Suprapubic skin (tissue), 4 donors: ENCODE measurements at regions not wholly inside any gene's neighbourhood (a gene's known extent, or its start where the extent isn't known, plus 50 kb on each side); places are given as distances from the start of the nearest gene placed in this dataset.

Experiments used
- EP300 ChIP-seq: sonication (generic); formaldehyde crosslinking; IDR thresholded peaks from one replicate; pipeline ENCODE4 v1.6.1; 2017; ENCODE audit warnings: antibody characterized with exemption
- POLR2AphosphoS5 ChIP-seq, 3 donors: sonication (generic); formaldehyde crosslinking; IDR thresholded peaks; one replicate each; pipeline ENCODE4 v1.6.1; 2017; ENCODE audit warnings: antibody characterized with exemption in 3 of 3
- TF ChIP-seq, protein P1 (sequence below), 2 donors: fragments of 200-600 bp in 1 of 2; fragments of 450-650 bp in 1 of 2; sonication (generic) in 1 of 2; IDR thresholded peaks; one replicate each; pipeline ENCODE4 v1.5.1; 2016 to 2019; ENCODE audit warnings: antibody characterized with exemption in 2 of 2, mild to moderate bottlenecking in 1 of 2, moderate library complexity in 1 of 2

DNA sequence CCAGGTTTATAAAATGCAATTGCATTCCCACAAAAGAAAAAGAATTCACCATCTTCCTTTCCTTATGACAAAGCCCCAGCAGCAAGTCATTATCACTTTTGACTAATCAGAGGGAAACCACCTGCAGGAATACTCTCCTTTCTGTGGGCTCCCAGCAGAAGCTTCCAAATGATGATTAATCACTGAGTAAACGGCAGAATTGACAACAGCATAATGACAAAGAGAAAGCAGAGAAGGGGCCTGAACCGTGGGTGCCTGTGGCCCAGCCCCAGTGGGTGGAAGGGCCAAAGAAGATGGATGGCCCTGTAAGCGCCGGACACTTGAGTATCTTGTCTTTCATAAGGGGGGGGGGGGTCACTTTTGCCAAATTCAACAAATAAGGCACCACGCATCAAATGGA, 152.4 kb upstream of the NRBF2 start:
- TF ChIP-seq POLR2AphosphoS5 (IDR thresholded peaks at IDR 0.05) (no peak), EP300 (no peak)
- TF ChIP-seq, protein P1, sequence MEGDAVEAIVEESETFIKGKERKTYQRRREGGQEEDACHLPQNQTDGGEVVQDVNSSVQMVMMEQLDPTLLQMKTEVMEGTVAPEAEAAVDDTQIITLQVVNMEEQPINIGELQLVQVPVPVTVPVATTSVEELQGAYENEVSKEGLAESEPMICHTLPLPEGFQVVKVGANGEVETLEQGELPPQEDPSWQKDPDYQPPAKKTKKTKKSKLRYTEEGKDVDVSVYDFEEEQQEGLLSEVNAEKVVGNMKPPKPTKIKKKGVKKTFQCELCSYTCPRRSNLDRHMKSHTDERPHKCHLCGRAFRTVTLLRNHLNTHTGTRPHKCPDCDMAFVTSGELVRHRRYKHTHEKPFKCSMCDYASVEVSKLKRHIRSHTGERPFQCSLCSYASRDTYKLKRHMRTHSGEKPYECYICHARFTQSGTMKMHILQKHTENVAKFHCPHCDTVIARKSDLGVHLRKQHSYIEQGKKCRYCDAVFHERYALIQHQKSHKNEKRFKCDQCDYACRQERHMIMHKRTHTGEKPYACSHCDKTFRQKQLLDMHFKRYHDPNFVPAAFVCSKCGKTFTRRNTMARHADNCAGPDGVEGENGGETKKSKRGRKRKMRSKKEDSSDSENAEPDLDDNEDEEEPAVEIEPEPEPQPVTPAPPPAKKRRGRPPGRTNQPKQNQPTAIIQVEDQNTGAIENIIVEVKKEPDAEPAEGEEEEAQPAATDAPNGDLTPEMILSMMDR (IDR thresholded peaks at IDR 0.05): no peak
